ENCODE measurements at regions not wholly inside any gene's neighbourhood (a gene's known extent, or its start where the extent isn't known, plus 50 kb on each side); places are given as distances from the start of the nearest gene placed in this dataset.

DNA sequence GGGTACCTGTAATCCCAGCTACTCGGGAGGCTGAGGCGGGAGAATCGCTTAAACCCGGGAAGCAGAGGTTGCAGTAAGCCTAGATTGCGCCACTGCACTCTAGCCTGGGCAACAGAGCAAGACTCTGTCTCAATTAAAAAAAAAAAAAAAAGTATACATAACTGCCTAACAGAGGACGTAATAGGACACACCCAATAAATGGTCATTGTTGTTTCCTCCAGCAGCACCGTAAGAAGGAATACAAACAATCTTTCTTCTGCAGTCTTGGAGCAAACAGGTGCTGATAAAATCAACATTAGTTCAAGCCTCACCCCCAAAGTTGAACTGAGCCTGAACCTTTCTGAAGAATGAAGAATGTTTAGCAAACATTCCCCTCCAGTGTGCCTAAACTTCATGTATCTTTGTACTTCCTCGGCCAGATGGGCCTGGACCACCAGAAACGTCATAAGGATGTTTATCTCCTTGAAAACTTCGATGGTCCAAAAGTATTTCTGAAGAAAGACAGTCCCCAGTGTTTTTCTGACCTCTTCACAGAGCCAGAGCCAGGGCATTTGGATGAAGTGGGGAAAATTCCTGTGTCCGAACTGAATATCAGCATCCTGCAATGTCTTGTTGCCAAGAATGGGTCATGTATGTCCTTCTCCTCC is 136.8 kb upstream of the F3 start:
- TF ChIP-seq, protein P1, sequence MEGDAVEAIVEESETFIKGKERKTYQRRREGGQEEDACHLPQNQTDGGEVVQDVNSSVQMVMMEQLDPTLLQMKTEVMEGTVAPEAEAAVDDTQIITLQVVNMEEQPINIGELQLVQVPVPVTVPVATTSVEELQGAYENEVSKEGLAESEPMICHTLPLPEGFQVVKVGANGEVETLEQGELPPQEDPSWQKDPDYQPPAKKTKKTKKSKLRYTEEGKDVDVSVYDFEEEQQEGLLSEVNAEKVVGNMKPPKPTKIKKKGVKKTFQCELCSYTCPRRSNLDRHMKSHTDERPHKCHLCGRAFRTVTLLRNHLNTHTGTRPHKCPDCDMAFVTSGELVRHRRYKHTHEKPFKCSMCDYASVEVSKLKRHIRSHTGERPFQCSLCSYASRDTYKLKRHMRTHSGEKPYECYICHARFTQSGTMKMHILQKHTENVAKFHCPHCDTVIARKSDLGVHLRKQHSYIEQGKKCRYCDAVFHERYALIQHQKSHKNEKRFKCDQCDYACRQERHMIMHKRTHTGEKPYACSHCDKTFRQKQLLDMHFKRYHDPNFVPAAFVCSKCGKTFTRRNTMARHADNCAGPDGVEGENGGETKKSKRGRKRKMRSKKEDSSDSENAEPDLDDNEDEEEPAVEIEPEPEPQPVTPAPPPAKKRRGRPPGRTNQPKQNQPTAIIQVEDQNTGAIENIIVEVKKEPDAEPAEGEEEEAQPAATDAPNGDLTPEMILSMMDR (IDR thresholded peaks at IDR 0.05; ENCODE audit: insufficient read depth, low read length): no peak
- no peak for TF ChIP-seq GABPA (IDR thresholded peaks at IDR 0.05; ENCODE audit: low read depth)
- no peak for TF ChIP-seq POLR2AphosphoS5 (IDR thresholded peaks at IDR 0.05; ENCODE audit: low read depth)
- no peak for TF ChIP-seq REST (IDR thresholded peaks at IDR 0.05; ENCODE audit: insufficient replicate concordance, low read depth)
- no peak for TF ChIP-seq SPI1 (IDR thresholded peaks at IDR 0.05; ENCODE audit: borderline replicate concordance, low read depth)
- H3K27me3 ChIP-seq (ENCODE audit: insufficient read depth, poor library complexity, severe bottlenecking): no peaks in the 10 kb centered on the region
- DNase-seq (ENCODE audit: low read depth in 1 of 2, low spot score in 1 of 2): no peak
- no peak overlapping the region for H3K27ac ChIP-seq (replicated peaks)
- H3K4me3 ChIP-seq (replicated peaks; ENCODE audit: insufficient read depth, low read length): no peak overlapping the region

GRCh38 chr1:94677714-94678113 is 136.2 kb upstream of the F3 start:
- Histone ChIP-seq H3K4me3 (replicated peaks; ENCODE audit: insufficient read depth, low read length) (no peak overlapping the region), H3K27ac (replicated peaks) (no peak overlapping the region), H3K27me3 (ENCODE audit: insufficient read depth, poor library complexity, severe bottlenecking) (no peaks in the 10 kb centered on the region)
- TF ChIP-seq SPI1 (IDR thresholded peaks at IDR 0.05; ENCODE audit: borderline replicate concordance, low read depth) (no peak), POLR2AphosphoS5 (IDR thresholded peaks at IDR 0.05; ENCODE audit: low read depth) (no peak), GABPA (IDR thresholded peaks at IDR 0.05; ENCODE audit: low read depth) (no peak), REST (IDR thresholded peaks at IDR 0.05; ENCODE audit: insufficient replicate concordance, low read depth) (no peak)
- TF ChIP-seq, protein P1 (IDR thresholded peaks at IDR 0.05; ENCODE audit: insufficient read depth, low read length): no peak
- DNase-seq (ENCODE audit: low read depth in 1 of 2, low spot score in 1 of 2): peak in 1 of 2 experiments; percentile 47

DNA sequence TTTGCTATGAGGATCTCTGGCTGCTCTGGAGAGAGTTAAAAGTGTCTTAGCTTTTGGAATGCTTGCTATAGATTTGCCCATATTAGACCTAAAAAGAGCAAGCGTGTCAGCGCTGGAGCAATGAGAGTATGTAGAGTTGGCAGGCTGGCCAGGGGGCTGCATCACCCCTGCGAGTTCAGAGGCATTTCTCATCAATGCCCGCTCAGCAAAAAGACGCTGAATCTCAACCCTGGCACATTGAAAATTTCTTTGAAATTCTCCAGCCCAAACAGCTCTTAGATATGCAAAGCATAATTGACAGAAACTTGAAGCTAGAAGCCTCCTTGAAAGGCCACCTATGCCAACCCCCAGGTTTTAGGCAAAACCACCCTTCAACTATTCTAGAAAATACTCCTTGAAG is 135.5 kb upstream of the F3 start:
- DNase-seq (ENCODE audit: low read depth in 1 of 2, low spot score in 1 of 2): no peak
- Histone ChIP-seq H3K27ac (replicated peaks) (no peak overlapping the region), H3K27me3 (ENCODE audit: insufficient read depth, poor library complexity, severe bottlenecking) (no peaks in the 10 kb centered on the region), H3K4me3 (replicated peaks; ENCODE audit: insufficient read depth, low read length) (no peak overlapping the region)
- TF ChIP-seq SPI1 (IDR thresholded peaks at IDR 0.05; ENCODE audit: borderline replicate concordance, low read depth): no peak
- no peak for TF ChIP-seq GABPA (IDR thresholded peaks at IDR 0.05; ENCODE audit: low read depth)
- TF ChIP-seq, protein P1 (IDR thresholded peaks at IDR 0.05; ENCODE audit: insufficient read depth, low read length): no peak
- TF ChIP-seq REST (IDR thresholded peaks at IDR 0.05; ENCODE audit: insufficient replicate concordance, low read depth): no peak
- no peak for TF ChIP-seq POLR2AphosphoS5 (IDR thresholded peaks at IDR 0.05; ENCODE audit: low read depth)
